PC-9 (cell line): ENCODE measurements at regions not wholly inside any gene's neighbourhood (a gene's known extent, or its start where the extent isn't known, plus 50 kb on each side); places are given as distances from the start of the nearest gene placed in this dataset.

Experiments
- BruUV-seq: library from RNA; stranded (reverse); fragments of 400-500 nt; replicated peaks from 2 replicates; lab custom pipeline; 2021; lab: Mats Ljungman, UMichigan
- CTCF ChIA-PET: fragments of 300-600 bp; sonication (Branson Sonifier 250); formaldehyde crosslinking; loops from one replicate; lab custom pipeline; 2022; ENCODE audit warnings: antibody characterized with exemption; lab: Charles Lee
- POLR2A ChIA-PET: fragments of 300-600 bp; sonication (Branson Sonifier 250); formaldehyde crosslinking; loops from one replicate; lab custom pipeline; 2022; ENCODE audit warnings: antibody characterized with exemption; ENCODE audit not compliant: unreplicated experiment; lab: Charles Lee
- DNase-seq, 2 experiments: peaks; one replicate each; pipeline versions ENCODE4 v3.0.0 to v3.0.0-alpha.2; 2015 to 2022; ENCODE audit warnings: mixed read lengths in 1 of 2
- H2AFZ ChIP-seq: fragments of 200-600 bp; sonication (generic); 2 replicates; pipeline ENCODE4 v1.8.1; 2017; ENCODE audit warnings: antibody characterized with exemption
- H3F3A ChIP-seq: fragments of 200-600 bp; sonication (generic); 2 replicates; pipeline ENCODE4 v1.8.1; 2017; ENCODE audit warnings: antibody characterized with exemption, mild to moderate bottlenecking, low read depth; ENCODE audit not compliant: insufficient read depth
- H3K27ac ChIP-seq: fragments of 200-600 bp; sonication (generic); 2 replicates; pipeline ENCODE4 v1.6.1; 2016; ENCODE audit warnings: mixed run types
- H3K27me3 ChIP-seq: fragments of 200-600 bp; sonication (generic); 2 replicates; pipeline ENCODE4 v1.6.1; 2016; ENCODE audit warnings: low read depth, mixed run types; ENCODE audit not compliant: insufficient read depth
- H3K36me3 ChIP-seq: fragments of 200-600 bp; sonication (generic); 2 replicates; pipeline ENCODE4 v1.6.1; 2016; ENCODE audit warnings: low read depth, mixed run types
- H3K4me1 ChIP-seq: fragments of 200-600 bp; sonication (generic); replicated peaks from 2 replicates; pipeline ENCODE4 v1.6.1; 2016; ENCODE audit warnings: mixed run types; ENCODE audit not compliant: insufficient read depth
- H3K4me2 ChIP-seq: fragments of 200-600 bp; sonication (generic); 2 replicates; pipeline ENCODE4 v1.6.1; 2017; ENCODE audit warnings: mixed run types
- H3K4me3 ChIP-seq: fragments of 200-600 bp; sonication (generic); 2 replicates; pipeline ENCODE4 v1.6.1; 2016; ENCODE audit warnings: mixed run types
- H3K79me2 ChIP-seq: fragments of 200-600 bp; sonication (generic); 2 replicates; pipeline ENCODE4 v1.6.1; 2017; ENCODE audit warnings: low read depth, mixed run types
- H3K9me2 ChIP-seq: fragments of 200-600 bp; sonication (generic); 2 replicates; pipeline ENCODE4 v1.8.1; 2017; ENCODE audit warnings: mild to moderate bottlenecking; ENCODE audit not compliant: insufficient read depth
- H3K9me3 ChIP-seq: fragments of 200-600 bp; sonication (generic); 2 replicates; pipeline ENCODE4 v1.8.1; 2016; ENCODE audit warnings: low read depth; ENCODE audit not compliant: insufficient read depth
- H4K20me1 ChIP-seq: fragments of 200-600 bp; sonication (generic); 2 replicates; pipeline ENCODE4 v1.8.1; 2017; ENCODE audit not compliant: insufficient read depth
- EZH2 ChIP-seq: fragments of 200-600 bp; sonication (generic); IDR thresholded peaks from 2 replicates; pipeline ENCODE4 v1.8.0; 2017; ENCODE audit warnings: antibody characterized with exemption, low read depth
- intact Hi-C: fragments of 100-400 bp; cut with micrococcal nuclease; formaldehyde crosslinking; loops from one replicate; pipeline ENCODE4 v1.10.0; 2022; ENCODE audit not compliant: unreplicated experiment
- TF ChIP-seq, protein P1 (sequence below): fragments of 200-600 bp; sonication (generic); conservative IDR thresholded peaks from 2 replicates; pipeline ENCODE4 v1.6.1; 2017; ENCODE audit warnings: mixed run types, antibody characterized with exemption, mild to moderate bottlenecking, moderate library complexity

GRCh38 chr4:15194520-15194919, 192.2 kb downstream of the CPEB2 start:
- Histone ChIP-seq H3K4me3 (no peak overlapping the region), H3F3A (no peaks in the 10 kb centered on the region), H3K4me2 (no peak overlapping the region), H3K27me3 (no peaks in the 10 kb centered on the region), H2AFZ (no peak overlapping the region), H3K79me2 (no peaks in the 10 kb centered on the region), H3K27ac (no peak overlapping the region), H3K9me2 (no peaks in the 10 kb centered on the region), H3K36me3 (no peaks in the 10 kb centered on the region), H4K20me1 (no peaks in the 10 kb centered on the region), H3K9me3 (no peaks in the 10 kb centered on the region), H3K4me1 (no peaks in the 10 kb centered on the region)
- DNase-seq = no peak
- intact Hi-C loops = no loop called here
- TF ChIP-seq, protein P1, sequence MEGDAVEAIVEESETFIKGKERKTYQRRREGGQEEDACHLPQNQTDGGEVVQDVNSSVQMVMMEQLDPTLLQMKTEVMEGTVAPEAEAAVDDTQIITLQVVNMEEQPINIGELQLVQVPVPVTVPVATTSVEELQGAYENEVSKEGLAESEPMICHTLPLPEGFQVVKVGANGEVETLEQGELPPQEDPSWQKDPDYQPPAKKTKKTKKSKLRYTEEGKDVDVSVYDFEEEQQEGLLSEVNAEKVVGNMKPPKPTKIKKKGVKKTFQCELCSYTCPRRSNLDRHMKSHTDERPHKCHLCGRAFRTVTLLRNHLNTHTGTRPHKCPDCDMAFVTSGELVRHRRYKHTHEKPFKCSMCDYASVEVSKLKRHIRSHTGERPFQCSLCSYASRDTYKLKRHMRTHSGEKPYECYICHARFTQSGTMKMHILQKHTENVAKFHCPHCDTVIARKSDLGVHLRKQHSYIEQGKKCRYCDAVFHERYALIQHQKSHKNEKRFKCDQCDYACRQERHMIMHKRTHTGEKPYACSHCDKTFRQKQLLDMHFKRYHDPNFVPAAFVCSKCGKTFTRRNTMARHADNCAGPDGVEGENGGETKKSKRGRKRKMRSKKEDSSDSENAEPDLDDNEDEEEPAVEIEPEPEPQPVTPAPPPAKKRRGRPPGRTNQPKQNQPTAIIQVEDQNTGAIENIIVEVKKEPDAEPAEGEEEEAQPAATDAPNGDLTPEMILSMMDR = no peak
- no peak for TF ChIP-seq EZH2
- BruUV-seq = no TSS peak
- POLR2A ChIA-PET = no interaction called here
- CTCF ChIA-PET = no interaction called here

DNA sequence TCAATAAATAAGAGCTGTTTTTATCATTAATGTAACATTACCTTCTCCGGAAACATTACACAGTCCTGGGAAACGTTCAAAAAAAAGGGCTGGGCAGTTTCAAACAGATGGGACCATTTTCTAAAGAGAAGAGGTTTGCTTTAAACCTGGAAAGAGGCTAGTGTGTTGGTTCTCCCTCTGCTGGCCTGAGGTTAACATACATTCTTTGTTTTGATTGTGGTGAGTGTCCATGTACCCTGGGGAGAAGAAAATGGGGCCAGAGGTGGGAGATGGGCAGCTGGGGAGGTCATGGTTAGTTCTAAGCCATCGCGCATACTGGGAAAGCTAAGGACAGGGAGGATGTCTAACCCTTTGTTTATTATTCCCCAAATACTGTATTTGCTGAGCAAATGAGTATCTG, 194.7 kb downstream of the CPEB2 start:
- Histone ChIP-seq H3K4me2 (no peak overlapping the region), H3F3A (no peaks in the 10 kb centered on the region), H3K27ac (no peak overlapping the region), H3K4me3 (no peak overlapping the region), H3K9me2 (no peaks in the 10 kb centered on the region), H3K9me3 (no peaks in the 10 kb centered on the region), H4K20me1 (no peaks in the 10 kb centered on the region), H3K27me3 (no peaks in the 10 kb centered on the region), H3K79me2 (no peaks in the 10 kb centered on the region), H2AFZ (no peak overlapping the region), H3K36me3 (no peaks in the 10 kb centered on the region), H3K4me1 (no peaks in the 10 kb centered on the region)
- no TSS peak for BruUV-seq
- DNase-seq = peak in 1 of 2 experiments; percentile 8
- POLR2A ChIA-PET = no interaction called here
- no peak for TF ChIP-seq EZH2
- TF ChIP-seq, protein P1 = peak; percentile 45
- intact Hi-C loops = no loop called here
- CTCF ChIA-PET = no interaction called here

DNA sequence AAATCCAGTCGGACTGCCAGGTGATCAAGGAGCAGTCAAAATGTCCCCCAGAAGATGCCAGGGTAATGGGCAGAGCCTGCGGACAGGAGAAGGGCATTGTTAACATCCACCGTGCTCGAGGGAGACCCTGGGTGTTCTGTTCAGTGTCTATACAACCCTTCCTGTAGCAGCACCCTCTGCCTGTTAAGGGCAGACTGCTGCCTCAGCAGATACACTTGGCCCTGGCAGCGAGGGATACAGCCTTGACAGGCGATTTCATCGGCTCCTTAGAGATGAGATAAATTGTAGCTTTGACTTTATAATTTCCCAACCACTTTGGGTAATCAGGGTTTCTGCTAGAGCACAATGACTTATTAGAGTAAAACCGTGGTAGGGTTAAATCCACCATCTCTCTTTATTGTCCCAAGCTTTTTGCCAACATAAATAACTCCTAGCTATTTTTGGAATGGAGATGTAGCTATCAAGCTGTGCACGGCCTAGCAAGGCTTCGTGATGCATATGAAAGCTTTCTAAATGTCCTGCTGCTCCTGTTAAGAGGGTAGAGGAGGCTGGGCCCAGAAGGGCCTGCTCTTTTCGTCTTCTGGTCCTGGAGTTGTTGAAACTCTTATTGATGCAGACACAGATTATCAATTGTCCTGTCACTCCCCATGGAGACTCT, 195.9 kb downstream of the CPEB2 start:
- intact Hi-C loops = no loop called here
- Histone ChIP-seq H4K20me1 (no peaks in the 10 kb centered on the region), H3K4me3 (no peak overlapping the region), H3K79me2 (no peaks in the 10 kb centered on the region), H3K27me3 (no peaks in the 10 kb centered on the region), H3K4me1 (no peaks in the 10 kb centered on the region), H2AFZ (no peak overlapping the region), H3K9me3 (no peaks in the 10 kb centered on the region), H3K27ac (no peak overlapping the region), H3F3A (no peaks in the 10 kb centered on the region), H3K9me2 (no peaks in the 10 kb centered on the region), H3K4me2 (no peak overlapping the region), H3K36me3 (no peaks in the 10 kb centered on the region)
- BruUV-seq = no TSS peak
- ChIA-PET CTCF (no interaction called here), POLR2A (no interaction called here)
- no peak for TF ChIP-seq EZH2
- TF ChIP-seq, protein P1 = no peak
- no peak for DNase-seq
